Ishikawa (cell line): ENCODE measurements at regions not wholly inside any gene's neighbourhood (a gene's known extent, or its start where the extent isn't known, plus 50 kb on each side); places are given as distances from the start of the nearest gene placed in this dataset.

ENCODE experiments used
- CEBPB ChIP-seq: IDR thresholded peaks from 2 replicates; pipeline ENCODE4 v1.6.1; 2012
- CREB1 ChIP-seq: IDR thresholded peaks from 2 replicates; pipeline ENCODE4 v1.6.1; 2012; ENCODE audit warnings: low read depth
- EGR1 ChIP-seq: IDR thresholded peaks from 2 replicates; pipeline ENCODE4 v1.6.1; 2012
- EP300 ChIP-seq: IDR thresholded peaks from 2 replicates; pipeline ENCODE4 v1.6.1; 2012; ENCODE audit warnings: borderline replicate concordance
- FOXM1 ChIP-seq: IDR thresholded peaks from 2 replicates; pipeline ENCODE4 v1.6.1; 2012; ENCODE audit warnings: low read depth, borderline replicate concordance
- NFIC ChIP-seq: IDR thresholded peaks from 2 replicates; pipeline ENCODE4 v1.6.1; 2012
- RAD21 ChIP-seq: IDR thresholded peaks from 2 replicates; pipeline ENCODE4 v1.6.1; 2012; ENCODE audit warnings: low read depth
- REST ChIP-seq: IDR thresholded peaks from 2 replicates; pipeline ENCODE4 v1.6.1; 2012; ENCODE audit warnings: low read depth, mild to moderate bottlenecking
- TAF1 ChIP-seq: IDR thresholded peaks from 2 replicates; pipeline ENCODE4 v1.6.1; 2012; ENCODE audit warnings: low read depth, mild to moderate bottlenecking
- TCF12 ChIP-seq: IDR thresholded peaks from 2 replicates; pipeline ENCODE4 v1.6.1; 2012; ENCODE audit warnings: low read depth
- TEAD4 ChIP-seq: IDR thresholded peaks from 2 replicates; pipeline ENCODE4 v1.6.1; 2012
- USF1 ChIP-seq: IDR thresholded peaks from 2 replicates; pipeline ENCODE4 v1.6.1; 2012
- YY1 ChIP-seq: IDR thresholded peaks from 2 replicates; pipeline ENCODE4 v1.6.1; 2012; ENCODE audit warnings: low read depth
- ZBTB7A ChIP-seq: IDR thresholded peaks from 2 replicates; pipeline ENCODE4 v1.6.1; 2012; ENCODE audit warnings: low read depth
- TF ChIP-seq, protein P1 (sequence below): IDR thresholded peaks from 2 replicates; pipeline ENCODE4 v1.6.1; 2012

- no peak for TF ChIP-seq NFIC
- TF ChIP-seq, protein P1, sequence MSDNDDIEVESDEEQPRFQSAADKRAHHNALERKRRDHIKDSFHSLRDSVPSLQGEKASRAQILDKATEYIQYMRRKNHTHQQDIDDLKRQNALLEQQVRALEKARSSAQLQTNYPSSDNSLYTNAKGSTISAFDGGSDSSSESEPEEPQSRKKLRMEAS, result no peak
These were observed 124.3 kb upstream of the CPSF6 start for GRCh38 chr12:69115099-69115498.

DNA sequence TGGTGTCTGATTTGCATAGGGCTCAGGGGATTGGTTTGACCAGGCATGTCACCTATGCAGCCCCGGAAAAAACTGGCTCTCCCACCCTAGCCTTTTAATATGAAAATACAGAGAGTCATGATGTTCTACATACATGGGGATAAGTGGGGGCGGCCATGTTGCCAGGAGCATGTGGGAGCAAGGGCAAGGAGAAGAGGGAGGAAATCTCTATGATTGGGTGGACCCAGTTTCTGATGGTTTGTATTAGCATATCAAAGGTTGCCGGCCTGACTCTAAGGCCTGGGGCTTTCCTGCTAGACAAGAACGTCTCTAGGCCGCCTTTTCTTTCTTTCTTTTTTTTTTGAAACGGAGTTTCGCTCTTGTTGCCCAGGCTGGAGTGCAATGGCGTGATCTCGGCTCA is 123.4 kb upstream of the CPSF6 start:
- TF ChIP-seq TCF12, result no peak
- TF ChIP-seq YY1, result no peak
- TF ChIP-seq RAD21, result no peak
- no peak for TF ChIP-seq FOXM1
- TF ChIP-seq ZBTB7A, result no peak

GRCh38 chr12:69117566-69118266 is 121.7 kb upstream of the CPSF6 start:
- TF ChIP-seq, protein P1, result no peak
- TF ChIP-seq FOXM1 (no peak), TEAD4 (no peak), NFIC (no peak), TAF1 (no peak)

GRCh38 chr12:69118516-69118915 is 120.9 kb upstream of the CPSF6 start:
- TF ChIP-seq FOXM1, result no peak
- no peak for TF ChIP-seq CEBPB
- TF ChIP-seq REST, result no peak
- no peak for TF ChIP-seq USF1
- TF ChIP-seq YY1, result no peak
- TF ChIP-seq ZBTB7A, result no peak

GRCh38 chr12:69119770-69120169 is 119.6 kb upstream of the CPSF6 start:
- no peak for TF ChIP-seq TEAD4
- TF ChIP-seq, protein P1, result no peak
- TF ChIP-seq YY1, result no peak
- TF ChIP-seq CEBPB, result no peak
- no peak for TF ChIP-seq REST
- TF ChIP-seq ZBTB7A, result no peak
- no peak for TF ChIP-seq USF1
- no peak for TF ChIP-seq CREB1
- no peak for TF ChIP-seq RAD21
- TF ChIP-seq TCF12, result no peak
- no peak for TF ChIP-seq FOXM1
- TF ChIP-seq EGR1, result no peak
- TF ChIP-seq EP300, result no peak
- no peak for TF ChIP-seq NFIC
- TF ChIP-seq TAF1, result no peak

GRCh38 chr12:69120354-69120753 is 119.0 kb upstream of the CPSF6 start:
- TF ChIP-seq, protein P1, result no peak
- TF ChIP-seq TAF1, result no peak
- no peak for TF ChIP-seq EGR1
- TF ChIP-seq ZBTB7A, result no peak
- no peak for TF ChIP-seq RAD21
- no peak for TF ChIP-seq EP300
- no peak for TF ChIP-seq REST
- no peak for TF ChIP-seq TEAD4
- TF ChIP-seq CEBPB, result no peak
- TF ChIP-seq CREB1, result no peak
- no peak for TF ChIP-seq FOXM1
